SK-N-MC (cell line): ENCODE measurements at regions not wholly inside any gene's neighbourhood (a gene's known extent, or its start where the extent isn't known, plus 50 kb on each side); places are given as distances from the start of the nearest gene placed in this dataset.

Experiments used
- EZH2 ChIP-seq: fragments of 200-600 bp; sonication (generic); IDR thresholded peaks from one replicate; pipeline ENCODE4 v1.6.1; 2017; ENCODE audit warnings: antibody characterized with exemption
- POLR2AphosphoS5 ChIP-seq: IDR thresholded peaks from 2 replicates; pipeline ENCODE4 v1.6.1; 2012; ENCODE audit warnings: mild to moderate bottlenecking, low read depth, low read length, borderline replicate concordance

DNA sequence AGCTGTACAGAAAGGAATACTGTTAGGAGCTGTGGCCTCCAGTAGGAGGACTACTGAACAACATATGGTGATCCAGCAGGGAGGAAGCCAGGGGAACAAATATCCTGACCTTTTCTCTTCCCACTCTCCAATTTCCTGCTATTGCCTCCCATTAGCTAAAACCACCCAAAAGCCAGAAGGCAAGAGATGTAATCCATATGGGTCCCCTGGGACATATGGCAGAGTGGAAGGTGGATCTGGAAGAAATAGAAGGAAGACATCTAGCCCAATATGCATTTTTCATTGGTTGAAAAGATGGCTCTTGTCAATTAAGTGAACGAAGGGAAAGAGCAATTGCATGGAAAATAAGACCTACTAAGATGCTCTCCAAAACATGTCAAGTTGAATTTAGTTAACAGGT, 167.2 kb downstream of the CNTN3 start:
- TF ChIP-seq POLR2AphosphoS5 = no peak
- TF ChIP-seq EZH2 = no peak
